ENCODE measurements at regions not wholly inside any gene's neighbourhood (a gene's known extent, or its start where the extent isn't known, plus 50 kb on each side); places are given as distances from the start of the nearest gene placed in this dataset.

DNA sequence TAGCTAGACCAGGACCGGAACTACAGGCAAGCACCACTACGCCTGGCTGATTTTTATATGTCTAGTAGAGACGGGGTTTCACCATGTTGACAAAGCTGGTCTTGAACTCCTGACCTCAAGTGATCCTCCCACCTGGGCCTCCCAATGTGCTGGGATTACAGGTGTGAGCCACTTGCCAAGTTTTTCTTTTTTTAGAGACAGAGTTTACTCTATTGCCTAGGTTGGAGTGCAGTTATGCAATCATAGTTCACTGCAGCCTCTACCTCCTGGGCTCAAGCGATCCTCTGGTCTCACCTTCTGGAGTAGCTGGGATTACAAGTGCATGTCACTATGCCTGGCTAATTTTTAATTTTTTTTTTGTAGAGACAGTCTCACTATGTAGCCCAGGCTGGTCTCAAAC, 201.5 kb upstream of the TBX3 start:
- TF ChIP-seq, protein P1, sequence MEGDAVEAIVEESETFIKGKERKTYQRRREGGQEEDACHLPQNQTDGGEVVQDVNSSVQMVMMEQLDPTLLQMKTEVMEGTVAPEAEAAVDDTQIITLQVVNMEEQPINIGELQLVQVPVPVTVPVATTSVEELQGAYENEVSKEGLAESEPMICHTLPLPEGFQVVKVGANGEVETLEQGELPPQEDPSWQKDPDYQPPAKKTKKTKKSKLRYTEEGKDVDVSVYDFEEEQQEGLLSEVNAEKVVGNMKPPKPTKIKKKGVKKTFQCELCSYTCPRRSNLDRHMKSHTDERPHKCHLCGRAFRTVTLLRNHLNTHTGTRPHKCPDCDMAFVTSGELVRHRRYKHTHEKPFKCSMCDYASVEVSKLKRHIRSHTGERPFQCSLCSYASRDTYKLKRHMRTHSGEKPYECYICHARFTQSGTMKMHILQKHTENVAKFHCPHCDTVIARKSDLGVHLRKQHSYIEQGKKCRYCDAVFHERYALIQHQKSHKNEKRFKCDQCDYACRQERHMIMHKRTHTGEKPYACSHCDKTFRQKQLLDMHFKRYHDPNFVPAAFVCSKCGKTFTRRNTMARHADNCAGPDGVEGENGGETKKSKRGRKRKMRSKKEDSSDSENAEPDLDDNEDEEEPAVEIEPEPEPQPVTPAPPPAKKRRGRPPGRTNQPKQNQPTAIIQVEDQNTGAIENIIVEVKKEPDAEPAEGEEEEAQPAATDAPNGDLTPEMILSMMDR (IDR thresholded peaks at IDR 0.05): no peak
- TF ChIP-seq POLR2A (IDR thresholded peaks at IDR 0.05): no peak

Measured in lower leg skin (tissue), 3 donors.